H1 (cell line): ENCODE measurements at regions not wholly inside any gene's neighbourhood (a gene's known extent, or its start where the extent isn't known, plus 50 kb on each side); places are given as distances from the start of the nearest gene placed in this dataset.

Experiments
- CHD2 ChIP-seq: IDR thresholded peaks from 2 replicates; pipeline ENCODE4 v1.6.1; 2012; ENCODE audit warnings: low read length, improper control_type of control experiment

- TF ChIP-seq CHD2, result no peak
Measured at GRCh38 chr5:120016717-120017382, 387.5 kb downstream of the FAM170A start (continued).
